ENCODE measurements at regions not wholly inside any gene's neighbourhood (a gene's known extent, or its start where the extent isn't known, plus 50 kb on each side); places are given as distances from the start of the nearest gene placed in this dataset.
A peak's percentile ranks its signal among the peaks of the same experiment; 100 is the strongest.

DNA sequence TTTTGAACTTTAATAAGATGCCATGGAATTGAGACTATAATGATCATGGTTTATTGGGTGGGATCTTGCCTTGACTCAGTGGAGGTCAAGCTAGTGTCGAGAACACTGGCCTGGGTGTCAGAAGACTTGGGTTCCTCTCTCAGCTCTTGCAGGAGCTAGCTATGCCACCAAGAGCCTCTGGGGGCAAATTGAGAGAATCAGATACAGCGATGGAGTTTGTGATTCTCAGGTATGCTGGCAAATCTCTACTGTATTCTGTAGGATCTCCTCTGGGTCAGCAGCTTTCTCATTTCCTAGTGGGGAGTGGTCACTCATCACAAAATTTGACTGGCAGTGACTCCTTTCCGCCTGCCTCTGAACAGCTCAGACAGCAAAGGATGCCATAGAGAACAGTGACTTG, 477.0 kb downstream of the RNF144A start:
- H3K4me3 ChIP-seq (ENCODE audit: low read length) = no peak overlapping the region
- DNase-seq = no peak
- H3K27ac ChIP-seq (ENCODE audit: low read length) = no peak overlapping the region
- 57% methylated on average over 1 of the region's 3 CpGs for WGBS (ENCODE audit: insufficient coverage)
- H3K27me3 ChIP-seq (ENCODE audit: control insufficient read depth, insufficient read depth, low read length) = no peaks in the 10 kb centered on the region
- no peaks in the 10 kb centered on the region for H3K9me3 ChIP-seq (replicated peaks; ENCODE audit: control insufficient read depth, low read depth, low read length)
- H3K36me3 ChIP-seq (ENCODE audit: control insufficient read depth, insufficient read depth, low read length) = no peaks in the 10 kb centered on the region
- no peaks in the 10 kb centered on the region for H3K4me1 ChIP-seq (ENCODE audit: control insufficient read depth, insufficient read depth, low read length)

DNA sequence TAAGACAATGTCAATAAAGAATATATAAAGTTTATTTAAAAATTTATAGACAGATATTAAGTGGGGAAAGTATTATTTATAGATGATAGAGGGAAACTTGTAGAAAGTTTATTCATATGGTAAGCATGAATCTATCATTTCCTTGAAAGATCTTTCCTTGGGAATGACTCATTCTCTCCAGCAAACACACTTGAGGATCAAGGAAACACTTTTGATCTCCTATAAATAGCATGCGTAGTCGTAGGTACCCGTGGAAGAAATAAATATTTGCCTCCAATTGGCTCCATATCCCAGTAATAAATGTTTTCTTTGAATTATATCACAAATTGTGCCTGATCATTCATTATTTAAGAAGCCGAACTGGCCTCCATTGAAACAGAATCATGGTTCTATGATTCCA, 483.4 kb downstream of the RNF144A start:
- DNase-seq = no peak
- Histone ChIP-seq H3K4me3 (ENCODE audit: low read length) (no peak overlapping the region), H3K9me3 (replicated peaks; ENCODE audit: control insufficient read depth, low read depth, low read length) (no peaks in the 10 kb centered on the region), H3K27ac (ENCODE audit: low read length) (no peak overlapping the region), H3K27me3 (ENCODE audit: control insufficient read depth, insufficient read depth, low read length) (peaks cover 2% of the 10 kb centered on the region), H3K4me1 (ENCODE audit: control insufficient read depth, insufficient read depth, low read length) (no peaks in the 10 kb centered on the region), H3K36me3 (ENCODE audit: control insufficient read depth, insufficient read depth, low read length) (no peaks in the 10 kb centered on the region)
- 83% methylated on average over 1 of the region's 4 CpGs for WGBS (ENCODE audit: insufficient coverage)

DNA sequence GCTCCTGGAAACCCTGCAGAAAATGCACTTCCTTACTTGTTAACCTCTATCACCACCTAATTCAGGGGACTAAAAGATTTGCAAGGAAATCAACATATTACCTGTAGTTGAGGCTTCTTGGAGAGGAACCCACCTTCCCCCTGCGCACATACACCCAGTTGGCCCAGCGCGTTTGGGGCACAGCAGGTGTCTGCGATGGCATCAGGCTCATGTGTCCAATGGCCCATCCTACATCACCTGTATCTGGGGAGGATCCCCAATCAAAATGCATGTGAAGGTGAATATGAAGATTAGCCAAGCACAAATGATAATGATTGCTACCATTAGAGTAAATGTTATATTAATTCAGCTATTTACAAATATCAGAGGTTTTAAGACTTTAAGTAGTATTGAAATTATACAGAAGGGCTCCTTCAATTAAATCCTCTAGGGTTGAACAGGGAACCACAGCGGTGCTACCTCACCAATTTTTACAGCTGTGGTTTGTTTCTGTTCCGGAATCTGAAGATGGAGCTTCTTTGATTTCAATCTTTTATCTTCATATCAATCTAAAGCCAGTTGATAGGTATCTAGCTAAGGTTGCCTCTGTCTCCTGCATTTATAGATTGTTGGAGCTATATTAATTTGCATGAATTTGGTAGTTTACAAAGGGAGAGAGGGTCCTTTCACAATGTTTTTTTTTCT, 486.0 kb downstream of the RNF144A start:
- no CpG with 5 or more reads among the region's 6 CpGs for WGBS (ENCODE audit: insufficient coverage)
- no peaks in the 10 kb centered on the region for H3K36me3 ChIP-seq (ENCODE audit: control insufficient read depth, insufficient read depth, low read length)
- no peak for DNase-seq
- no peak overlapping the region for H3K4me3 ChIP-seq (ENCODE audit: low read length)
- no peak overlapping the region for H3K27ac ChIP-seq (ENCODE audit: low read length)
- no peaks in the 10 kb centered on the region for H3K4me1 ChIP-seq (ENCODE audit: control insufficient read depth, insufficient read depth, low read length)
- H3K27me3 ChIP-seq (ENCODE audit: control insufficient read depth, insufficient read depth, low read length) = peaks cover 2% of the 10 kb centered on the region
- H3K9me3 ChIP-seq (replicated peaks; ENCODE audit: control insufficient read depth, low read depth, low read length) = no peaks in the 10 kb centered on the region

- Histone ChIP-seq H3K27me3 (ENCODE audit: control insufficient read depth, insufficient read depth, low read length) (peaks cover 2% of the 10 kb centered on the region), H3K4me3 (ENCODE audit: low read length) (no peak overlapping the region), H3K9me3 (replicated peaks; ENCODE audit: control insufficient read depth, low read depth, low read length) (no peaks in the 10 kb centered on the region), H3K4me1 (ENCODE audit: control insufficient read depth, insufficient read depth, low read length) (no peaks in the 10 kb centered on the region), H3K36me3 (ENCODE audit: control insufficient read depth, insufficient read depth, low read length) (no peaks in the 10 kb centered on the region), H3K27ac (ENCODE audit: low read length) (no peak overlapping the region)
- WGBS (ENCODE audit: insufficient coverage) = 54% methylated on average over 7 of the region's 9 CpGs
- DNase-seq = peak; percentile 33
These were observed 488.9 kb downstream of the RNF144A start for GRCh38 chr2:7405861-7406715.

DNA sequence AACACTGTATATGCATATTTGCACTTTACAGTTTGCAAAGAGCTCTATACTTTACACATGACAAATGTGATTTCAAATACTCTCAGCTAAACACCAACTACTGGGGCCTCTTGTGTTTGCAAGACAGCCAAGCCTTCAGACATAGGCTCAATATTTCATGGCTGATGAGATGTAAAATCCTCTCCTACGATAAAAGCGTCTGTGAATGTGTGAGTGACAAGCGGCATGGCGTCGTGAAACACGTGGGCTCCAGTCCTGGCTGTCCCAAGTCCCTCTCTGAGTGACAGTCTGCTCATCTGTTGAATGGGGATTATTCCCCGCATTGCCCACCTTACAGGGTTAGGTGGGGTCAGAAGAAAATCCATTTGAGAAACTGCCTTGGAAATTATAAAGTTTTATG, 489.8 kb downstream of the RNF144A start:
- H3K27ac ChIP-seq (ENCODE audit: low read length) = no peak overlapping the region
- H3K36me3 ChIP-seq (ENCODE audit: control insufficient read depth, insufficient read depth, low read length) = no peaks in the 10 kb centered on the region
- WGBS (ENCODE audit: insufficient coverage) = 82% methylated on average over 5 of the region's 7 CpGs
- peaks cover 2% of the 10 kb centered on the region for H3K27me3 ChIP-seq (ENCODE audit: control insufficient read depth, insufficient read depth, low read length)
- H3K9me3 ChIP-seq (replicated peaks; ENCODE audit: control insufficient read depth, low read depth, low read length) = no peaks in the 10 kb centered on the region
- no peak for DNase-seq
- no peaks in the 10 kb centered on the region for H3K4me1 ChIP-seq (ENCODE audit: control insufficient read depth, insufficient read depth, low read length)
- H3K4me3 ChIP-seq (ENCODE audit: low read length) = no peak overlapping the region

DNA sequence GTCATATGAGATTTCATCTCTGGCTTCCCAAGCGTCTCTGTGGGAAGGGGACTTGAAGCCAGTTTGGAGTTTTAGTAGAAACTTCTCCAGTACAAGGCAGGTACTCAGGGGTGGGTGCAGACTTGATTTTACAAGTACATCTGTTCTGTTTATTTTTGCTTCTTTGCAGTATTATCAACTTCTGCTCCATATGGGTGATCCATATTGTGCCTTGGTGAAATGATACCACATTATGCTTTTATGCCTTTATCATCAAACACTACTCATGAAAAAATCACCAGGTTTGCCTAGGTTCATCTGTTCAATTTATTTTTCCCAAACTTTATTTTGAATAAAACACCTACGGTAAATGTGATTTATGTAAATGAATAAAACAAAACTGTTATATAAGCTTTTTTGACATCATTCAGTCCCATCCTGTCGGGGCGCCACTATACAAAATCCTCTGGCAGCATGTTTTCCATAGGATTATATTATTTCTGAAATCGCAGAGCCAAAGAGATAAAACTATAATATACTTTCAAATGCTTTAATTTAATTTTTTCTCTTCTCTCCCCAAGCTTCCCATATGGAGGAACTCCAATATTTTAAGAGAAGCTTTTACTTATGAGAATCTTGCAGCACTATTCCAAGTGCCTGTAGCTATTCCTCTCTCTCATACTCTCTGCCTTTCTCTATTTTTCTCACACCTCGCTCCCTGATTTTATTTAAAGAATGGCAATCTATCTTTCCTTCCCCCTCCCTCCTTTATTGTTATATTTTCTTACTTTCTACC, 490.9 kb downstream of the RNF144A start:
- Histone ChIP-seq H3K27me3 (ENCODE audit: control insufficient read depth, insufficient read depth, low read length) (peaks cover 2% of the 10 kb centered on the region), H3K36me3 (ENCODE audit: control insufficient read depth, insufficient read depth, low read length) (no peaks in the 10 kb centered on the region)
- WGBS (ENCODE audit: insufficient coverage) = 67% methylated on average over 1 of the region's 6 CpGs

DNA sequence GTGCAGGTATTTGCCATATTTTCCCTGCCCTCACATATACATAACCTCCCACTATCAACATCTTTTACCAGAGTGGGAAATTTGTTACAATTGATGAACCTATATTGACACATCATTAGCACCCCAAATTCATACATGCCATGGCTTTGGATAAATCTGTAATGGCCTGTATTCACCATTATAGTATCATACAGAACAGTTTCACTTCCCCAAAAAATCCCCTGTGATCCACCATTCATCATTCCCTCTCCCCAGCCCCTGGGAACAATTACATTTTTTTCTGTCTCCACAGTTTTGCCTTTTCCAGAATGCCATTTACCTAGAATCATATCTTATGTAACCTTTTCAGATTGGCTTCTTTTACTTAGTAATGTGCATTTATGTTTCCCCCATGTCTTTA, 494.5 kb downstream of the RNF144A start:
- Histone ChIP-seq H3K36me3 (ENCODE audit: control insufficient read depth, insufficient read depth, low read length) (no peaks in the 10 kb centered on the region), H3K4me3 (ENCODE audit: low read length) (no peak overlapping the region), H3K4me1 (ENCODE audit: control insufficient read depth, insufficient read depth, low read length) (no peaks in the 10 kb centered on the region), H3K27me3 (ENCODE audit: control insufficient read depth, insufficient read depth, low read length) (no peaks in the 10 kb centered on the region), H3K9me3 (replicated peaks; ENCODE audit: control insufficient read depth, low read depth, low read length) (no peaks in the 10 kb centered on the region), H3K27ac (ENCODE audit: low read length) (no peak overlapping the region)
- DNase-seq = no peak

More for the DNA sequence above, 490.9 kb downstream of the RNF144A start:
- no peak for DNase-seq
- Histone ChIP-seq H3K27ac (ENCODE audit: low read length) (no peak overlapping the region), H3K4me3 (ENCODE audit: low read length) (no peak overlapping the region), H3K9me3 (replicated peaks; ENCODE audit: control insufficient read depth, low read depth, low read length) (no peaks in the 10 kb centered on the region), H3K4me1 (ENCODE audit: control insufficient read depth, insufficient read depth, low read length) (no peaks in the 10 kb centered on the region)

GRCh38 chr2:7417845-7418742, 500.9 kb downstream of the RNF144A start:
- H3K4me1 ChIP-seq (ENCODE audit: control insufficient read depth, insufficient read depth, low read length) = no peaks in the 10 kb centered on the region
- H3K9me3 ChIP-seq (replicated peaks; ENCODE audit: control insufficient read depth, low read depth, low read length) = no peaks in the 10 kb centered on the region
- WGBS (ENCODE audit: insufficient coverage) = no CpG with 5 or more reads among the region's 2 CpGs
- no peaks in the 10 kb centered on the region for H3K27me3 ChIP-seq (ENCODE audit: control insufficient read depth, insufficient read depth, low read length)
- DNase-seq = no peak
- H3K36me3 ChIP-seq (ENCODE audit: control insufficient read depth, insufficient read depth, low read length) = no peaks in the 10 kb centered on the region
- no peak overlapping the region for H3K4me3 ChIP-seq (ENCODE audit: low read length)
- H3K27ac ChIP-seq (ENCODE audit: low read length) = no peak overlapping the region

- Histone ChIP-seq H3K27ac (ENCODE audit: low read length) (no peak overlapping the region), H3K4me3 (ENCODE audit: low read length) (no peak overlapping the region), H3K4me1 (ENCODE audit: control insufficient read depth, insufficient read depth, low read length) (no peaks in the 10 kb centered on the region), H3K9me3 (replicated peaks; ENCODE audit: control insufficient read depth, low read depth, low read length) (no peaks in the 10 kb centered on the region), H3K27me3 (ENCODE audit: control insufficient read depth, insufficient read depth, low read length) (no peaks in the 10 kb centered on the region), H3K36me3 (ENCODE audit: control insufficient read depth, insufficient read depth, low read length) (no peaks in the 10 kb centered on the region)
- WGBS (ENCODE audit: insufficient coverage) = no CpG with 5 or more reads among the region's 1 CpG
- DNase-seq = no peak
These were observed 502.0 kb downstream of the RNF144A start for GRCh38 chr2:7419186-7419585.

All from muscle of leg (tissue), 3 donors.